ENCODE measurements at regions not wholly inside any gene's neighbourhood (a gene's known extent, or its start where the extent isn't known, plus 50 kb on each side); places are given as distances from the start of the nearest gene placed in this dataset.
"Not testable (repeated sequence)": the region's sequence is repeated elsewhere in the genome, so short reads cannot be mapped to it uniquely, and the experiment has no call there.

GRCh38 chr9:40592406-40592805 is 536.1 kb downstream of the FOXD4L6 start:
- in situ Hi-C loops (cut with HindIII; ENCODE audit: low sequenced_read_pairs), result not testable (repeated sequence)

GRCh38 chr9:40591915-40592314 is 536.6 kb downstream of the FOXD4L6 start:
- DNase-seq (ENCODE audit: low read depth, low spot score); H3K4me3 ChIP-seq (ENCODE audit: low read depth, low read length); in situ Hi-C loops (cut with HindIII; ENCODE audit: low sequenced_read_pairs): not testable (repeated sequence)

More at GRCh38 chr9:40592406-40592805, 536.1 kb downstream of the FOXD4L6 start:
- not testable (repeated sequence) for H3K4me3 ChIP-seq (ENCODE audit: low read depth, low read length); DNase-seq (ENCODE audit: low read depth, low spot score)

GRCh38 chr9:40587475-40588195 is 540.8 kb downstream of the FOXD4L6 start:
- DNase-seq (ENCODE audit: low read depth, low spot score); in situ Hi-C loops (cut with HindIII; ENCODE audit: low sequenced_read_pairs); H3K4me3 ChIP-seq (ENCODE audit: low read depth, low read length): not testable (repeated sequence)

GRCh38 chr9:40584039-40584438 is 544.4 kb downstream of the FOXD4L6 start:
- in situ Hi-C loops (cut with HindIII; ENCODE audit: low sequenced_read_pairs); H3K4me3 ChIP-seq (ENCODE audit: low read depth, low read length); DNase-seq (ENCODE audit: low read depth, low spot score): not testable (repeated sequence)

- in situ Hi-C loops (cut with HindIII; ENCODE audit: low sequenced_read_pairs); DNase-seq (ENCODE audit: low read depth, low spot score): not testable (repeated sequence)
- peak overlapping the region; percentile 31 for H3K4me3 ChIP-seq (ENCODE audit: low read depth, low read length)
These were observed 545.3 kb downstream of the FOXD4L6 start for GRCh38 chr9:40583230-40583629.

- H3K4me3 ChIP-seq (ENCODE audit: low read depth, low read length); DNase-seq (ENCODE audit: low read depth, low spot score); in situ Hi-C loops (cut with HindIII; ENCODE audit: low sequenced_read_pairs): not testable (repeated sequence)
These were observed 549.6 kb downstream of the FOXD4L6 start for GRCh38 chr9:40578908-40579307.
